ENCODE measurements at regions not wholly inside any gene's neighbourhood (a gene's known extent, or its start where the extent isn't known, plus 50 kb on each side); places are given as distances from the start of the nearest gene placed in this dataset.
"Not testable (repeated sequence)": the region's sequence is repeated elsewhere in the genome, so short reads cannot be mapped to it uniquely, and the experiment has no call there.

DNA sequence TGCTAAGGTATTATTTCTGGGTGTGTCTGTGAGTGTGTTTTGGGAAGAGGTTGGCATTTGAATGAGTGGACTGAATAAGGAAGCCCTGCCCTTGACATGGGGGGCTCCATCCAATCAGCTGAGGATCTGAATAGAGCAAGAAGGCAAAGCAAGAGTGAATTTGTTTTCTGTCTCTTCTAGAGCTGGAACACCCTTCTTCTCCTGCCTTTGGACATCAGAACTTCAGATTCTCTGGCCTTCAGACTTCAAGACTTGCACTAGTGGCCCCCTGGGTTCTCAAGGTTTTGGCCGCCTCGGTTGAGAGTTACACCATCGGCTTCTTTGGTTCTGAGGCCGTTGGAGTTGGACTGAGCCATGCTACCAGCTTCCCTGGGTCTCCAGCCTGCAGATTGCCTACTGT lies 448.6 kb downstream of the SHISA9 start:
- DNase-seq (ENCODE audit: low read depth) = no peak
- no peak for TF ChIP-seq CTCF (IDR thresholded peaks at IDR 0.05; ENCODE audit: low read depth, low read length, missing control alignments)
- in situ Hi-C loops (cut with HindIII; ENCODE audit: low sequenced_read_pairs) = no loop called here
- no peak overlapping the region for H3K4me3 ChIP-seq (ENCODE audit: low read depth, low read length)

GRCh38 chr16:13351181-13351580 lies 449.8 kb downstream of the SHISA9 start:
- TF ChIP-seq CTCF (IDR thresholded peaks at IDR 0.05; ENCODE audit: low read depth, low read length, missing control alignments) = no peak
- in situ Hi-C loops (cut with HindIII; ENCODE audit: low sequenced_read_pairs) = no loop called here
- no peak overlapping the region for H3K4me3 ChIP-seq (ENCODE audit: low read depth, low read length)
- DNase-seq (ENCODE audit: low read depth) = no peak

DNA sequence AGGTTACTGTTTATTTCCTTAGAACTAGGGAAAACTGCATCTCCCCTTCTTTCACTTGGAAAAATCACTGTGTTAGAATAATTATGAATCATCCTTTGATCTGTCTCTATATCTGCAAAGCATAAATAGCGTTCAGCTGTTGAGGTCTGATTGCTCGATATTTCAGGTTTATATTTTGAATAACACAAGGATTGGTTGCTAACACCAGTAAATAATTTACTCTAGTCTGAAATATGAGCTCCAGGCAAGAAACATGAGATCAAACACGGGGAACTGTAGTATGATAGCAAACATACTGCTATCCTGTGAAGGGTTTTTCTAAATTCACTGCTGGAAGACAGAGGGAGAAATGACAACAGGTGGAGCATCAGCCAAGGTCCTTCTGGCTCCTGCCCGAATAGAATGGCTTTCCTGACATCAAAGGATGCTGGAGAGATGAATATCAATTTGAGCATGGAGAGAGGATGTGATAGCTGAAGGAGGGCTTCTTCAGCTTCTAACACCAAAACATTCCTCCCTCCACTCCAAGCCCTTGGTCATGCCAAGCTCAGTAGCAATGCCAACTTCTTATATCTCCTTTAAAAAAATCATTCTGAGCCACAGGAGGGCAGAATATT lies 450.3 kb downstream of the SHISA9 start:
- in situ Hi-C loops (cut with HindIII; ENCODE audit: low sequenced_read_pairs) = no loop called here
- DNase-seq (ENCODE audit: low read depth) = no peak

DNA sequence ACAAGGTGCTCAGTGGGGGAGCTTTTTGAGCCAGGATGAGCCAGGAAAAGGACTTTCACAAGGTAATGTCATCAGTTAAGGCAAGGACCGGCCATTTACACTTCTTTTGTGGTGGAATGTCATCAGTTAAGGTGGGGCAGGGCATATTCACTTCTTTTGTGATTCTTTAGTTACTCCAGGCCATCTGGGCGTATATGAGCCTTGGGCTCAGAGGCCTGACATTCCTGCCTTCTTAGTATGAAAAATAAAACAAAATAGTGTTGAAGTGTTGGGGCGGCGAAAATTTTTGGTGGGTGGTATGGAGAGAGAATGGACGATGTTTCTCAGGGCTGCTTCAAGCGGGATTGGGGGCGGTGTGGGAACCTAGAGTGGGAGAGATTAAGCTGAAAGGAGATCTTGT lies 451.4 kb downstream of the SHISA9 start:
- in situ Hi-C loops (cut with HindIII; ENCODE audit: low sequenced_read_pairs); H3K4me3 ChIP-seq (ENCODE audit: low read depth, low read length); DNase-seq (ENCODE audit: low read depth): not testable (repeated sequence)

More for the DNA sequence above, 450.3 kb downstream of the SHISA9 start:
- TF ChIP-seq CTCF (IDR thresholded peaks at IDR 0.05; ENCODE audit: low read depth, low read length, missing control alignments) = no peak
- no peak overlapping the region for H3K4me3 ChIP-seq (ENCODE audit: low read depth, low read length)

GRCh38 chr16:13357842-13358241 lies 456.4 kb downstream of the SHISA9 start:
- H3K4me3 ChIP-seq (ENCODE audit: low read depth, low read length); DNase-seq (ENCODE audit: low read depth); in situ Hi-C loops (cut with HindIII; ENCODE audit: low sequenced_read_pairs): not testable (repeated sequence)

DNA sequence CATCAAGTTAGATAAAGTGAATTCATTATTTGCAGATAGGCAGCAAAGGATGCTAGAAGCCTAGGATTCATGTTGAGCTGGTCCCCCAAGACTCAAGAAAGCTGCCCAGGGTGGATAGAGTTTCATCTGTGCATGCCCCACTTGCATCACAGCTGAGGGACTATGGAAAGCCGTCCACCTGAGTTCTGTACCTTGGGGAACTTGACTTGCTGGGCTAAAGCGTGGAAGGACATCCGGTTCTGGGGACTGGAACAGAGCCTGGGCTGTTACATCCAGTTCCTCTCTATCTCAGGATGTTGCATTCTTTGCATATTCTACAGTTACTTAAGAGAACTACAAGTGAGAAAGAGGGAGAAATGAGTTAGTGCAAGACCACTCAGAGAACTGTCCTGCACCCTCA lies 458.4 kb downstream of the SHISA9 start:
- no peak for DNase-seq (ENCODE audit: low read depth)
- in situ Hi-C loops (cut with HindIII; ENCODE audit: low sequenced_read_pairs) = no loop called here
- no peak overlapping the region for H3K4me3 ChIP-seq (ENCODE audit: low read depth, low read length)
- no peak for TF ChIP-seq CTCF (IDR thresholded peaks at IDR 0.05; ENCODE audit: low read depth, low read length, missing control alignments)

DNA sequence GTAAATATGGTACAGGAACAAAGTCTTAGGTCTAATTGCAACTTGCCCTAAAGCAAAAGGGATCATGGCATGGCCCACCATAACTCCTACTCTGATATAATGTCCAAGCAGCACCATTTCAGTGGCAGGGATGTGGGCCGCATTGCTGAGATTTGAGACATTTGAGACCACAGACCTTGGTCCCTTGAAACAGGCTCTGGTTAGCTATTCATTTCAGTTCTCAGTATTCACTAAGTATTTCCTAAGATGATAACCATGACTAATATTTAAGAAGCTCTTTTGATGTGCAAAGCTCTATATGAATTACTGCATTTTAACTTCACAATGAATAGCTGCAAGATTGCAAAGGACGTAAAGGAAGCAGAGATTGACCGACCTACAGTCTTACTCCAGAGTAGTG lies 471.0 kb downstream of the SHISA9 start:
- in situ Hi-C loops (cut with HindIII; ENCODE audit: low sequenced_read_pairs) = no loop called here
- DNase-seq (ENCODE audit: low read depth) = no peak
- TF ChIP-seq CTCF (IDR thresholded peaks at IDR 0.05; ENCODE audit: low read depth, low read length, missing control alignments) = no peak
- H3K4me3 ChIP-seq (ENCODE audit: low read depth, low read length) = no peak overlapping the region

DNA sequence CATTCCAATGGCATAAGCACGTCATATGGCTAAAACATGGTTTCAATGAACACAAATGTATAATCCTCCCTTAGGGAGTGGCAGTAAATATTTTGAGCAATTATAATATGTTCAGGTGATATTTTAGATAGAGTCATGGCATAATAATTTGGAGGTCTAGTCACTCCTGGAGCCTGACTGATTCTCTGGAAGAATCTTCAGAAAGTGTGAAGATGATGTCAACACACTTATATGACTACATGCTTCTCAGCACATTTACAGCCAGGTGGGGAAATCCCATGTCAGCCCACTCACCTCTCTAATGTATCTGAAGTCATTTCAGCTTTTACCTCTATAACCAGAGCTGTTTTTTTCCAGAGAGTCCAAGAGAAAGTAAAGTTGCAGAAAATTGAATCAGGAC lies 474.8 kb downstream of the SHISA9 start:
- H3K4me3 ChIP-seq (ENCODE audit: low read depth, low read length) = no peak overlapping the region
- TF ChIP-seq CTCF (IDR thresholded peaks at IDR 0.05; ENCODE audit: low read depth, low read length, missing control alignments) = no peak
- in situ Hi-C loops (cut with HindIII; ENCODE audit: low sequenced_read_pairs) = no loop called here
- no peak for DNase-seq (ENCODE audit: low read depth)
